Activated CD8-positive, alpha-beta T cell treated with anti-CD3 and anti-CD28 coated beads for 36 hours (primary cell): ENCODE measurements at regions not wholly inside any gene's neighbourhood (a gene's known extent, or its start where the extent isn't known, plus 50 kb on each side); places are given as distances from the start of the nearest gene placed in this dataset.

Experiments
- ATAC-seq: fragments of 200-7000 bp; cut with Tn5 transposase; one replicate; pipeline ENCODE4 v1.10.0; 2021; ENCODE audit warnings: mild to moderate bottlenecking, moderate library complexity
- CTCF ChIA-PET: fragments of 350-600 bp; sonication (Branson Sonifier 250); formaldehyde crosslinking; loops from one replicate; lab custom pipeline; 2021; ENCODE audit warnings: antibody characterized with exemption; lab: Charles Lee
- POLR2A ChIA-PET: fragments of 350-600 bp; sonication (Branson Sonifier 250); formaldehyde crosslinking; loops from one replicate; lab custom pipeline; 2021; ENCODE audit warnings: antibody characterized with exemption; lab: Charles Lee
- DNase-seq: peaks from one replicate; pipeline ENCODE4 v3.0.0-alpha.2; 2020
- H3K27ac Mint-ChIP-seq: one replicate; pipeline ENCODE4 v1.8.0; 2021; ENCODE audit warnings: mild to moderate bottlenecking, mixed read lengths
- H3K27me3 Mint-ChIP-seq: one replicate; pipeline ENCODE4 v1.8.0; 2021; ENCODE audit warnings: mixed read lengths
- H3K36me3 Mint-ChIP-seq: one replicate; pipeline ENCODE4 v1.8.0; 2021; ENCODE audit warnings: low read depth, mixed read lengths
- H3K4me1 Mint-ChIP-seq: one replicate; pipeline ENCODE4 v1.8.0; 2021; ENCODE audit warnings: low read depth, mixed read lengths
- H3K4me3 Mint-ChIP-seq: one replicate; pipeline ENCODE4 v1.8.0; 2021; ENCODE audit warnings: mild to moderate bottlenecking, moderate library complexity, mixed read lengths
- H3K9me3 Mint-ChIP-seq: one replicate; pipeline ENCODE4 v1.8.0; 2021; ENCODE audit warnings: mixed read lengths
- CTCF ChIP-seq: fragments of 200-600 bp; IDR thresholded peaks from one replicate; pipeline ENCODE4 v1.8.0; 2022; ENCODE audit warnings: antibody characterized with exemption, mild to moderate bottlenecking
- intact Hi-C: fragments of 100-400 bp; cut with micrococcal nuclease; formaldehyde crosslinking; loops from one replicate; pipeline ENCODE4 v1.10.0; 2022

- ChIA-PET CTCF (no interaction called here), POLR2A (no interaction called here)
- Mint-ChIP-seq H3K36me3 (peaks cover 21% of the 10 kb centered on the region), H3K27ac (no peak overlapping the region), H3K4me3 (no peak overlapping the region), H3K27me3 (no peaks in the 10 kb centered on the region), H3K4me1 (no peaks in the 10 kb centered on the region), H3K9me3 (peaks cover 14% of the 10 kb centered on the region)
- intact Hi-C loops: no loop called here
- no peak for TF ChIP-seq CTCF
- ATAC-seq (no peak), DNase-seq (no peak)
Measured at GRCh38 chr16:72425571-72426341, 253.8 kb upstream of the PMFBP1 start.

GRCh38 chr16:72424757-72425156 lies 252.8 kb upstream of the PMFBP1 start:
- H3K4me1 Mint-ChIP-seq: no peaks in the 10 kb centered on the region
- POLR2A ChIA-PET: no interaction called here

GRCh38 chr16:72422308-72422897 lies 250.4 kb upstream of the PMFBP1 start:
- POLR2A ChIA-PET: no interaction called here
- Mint-ChIP-seq H3K27me3 (no peaks in the 10 kb centered on the region), H3K9me3 (peaks cover 15% of the 10 kb centered on the region), H3K4me3 (no peak overlapping the region), H3K4me1 (no peaks in the 10 kb centered on the region), H3K27ac (no peak overlapping the region), H3K36me3 (peaks cover 21% of the 10 kb centered on the region)
- CTCF ChIA-PET: no interaction called here
- ATAC-seq (no peak), DNase-seq (no peak)
- intact Hi-C loops: no loop called here
- no peak for TF ChIP-seq CTCF

More at GRCh38 chr16:72424757-72425156, 252.8 kb upstream of the PMFBP1 start:
- no peak overlapping the region for H3K4me3 Mint-ChIP-seq
- H3K9me3 Mint-ChIP-seq: peaks cover 14% of the 10 kb centered on the region
- intact Hi-C loops: no loop called here
- H3K27me3 Mint-ChIP-seq: no peaks in the 10 kb centered on the region
- CTCF ChIA-PET: no interaction called here
- ATAC-seq (no peak), DNase-seq (no peak)
- H3K27ac Mint-ChIP-seq: no peak overlapping the region
- no peak for TF ChIP-seq CTCF
- peaks cover 21% of the 10 kb centered on the region for H3K36me3 Mint-ChIP-seq

GRCh38 chr16:72419638-72420037 lies 247.7 kb upstream of the PMFBP1 start:
- Mint-ChIP-seq H3K36me3 (peaks cover 15% of the 10 kb centered on the region), H3K27me3 (no peaks in the 10 kb centered on the region)

More at GRCh38 chr16:72419638-72420037, 247.7 kb upstream of the PMFBP1 start:
- intact Hi-C loops: no loop called here
- Mint-ChIP-seq H3K4me1 (no peaks in the 10 kb centered on the region), H3K9me3 (peaks cover 17% of the 10 kb centered on the region), H3K27ac (no peak overlapping the region), H3K4me3 (no peak overlapping the region)
- ChIA-PET POLR2A (no interaction called here), CTCF (interaction anchor here (0.6 kb wide), 1 partner anchor 20 kb away, joined by 3 read pairs; no protein-coding TSS in a partner anchor)
- no peak for TF ChIP-seq CTCF
- no peak for ATAC-seq
- DNase-seq: no peak
